ENCODE measurements at regions not wholly inside any gene's neighbourhood (a gene's known extent, or its start where the extent isn't known, plus 50 kb on each side); places are given as distances from the start of the nearest gene placed in this dataset.
"Not testable (repeated sequence)": the region's sequence is repeated elsewhere in the genome, so short reads cannot be mapped to it uniquely, and the experiment has no call there.

GRCh38 chr2:242015108-242016065, 145.9 kb downstream of the RTP5 start:
- H3K27me3 ChIP-seq: peaks cover 13% of the 10 kb centered on the region
- no peak overlapping the region for H3K4me3 ChIP-seq
- ATAC-seq: no peak

GRCh38 chr2:242017086-242017485, 147.6 kb downstream of the RTP5 start:
- WGBS, 2 donors (ENCODE audit: low coverage in 1 of 2): 85% methylated on average over 8 of the region's 10 CpGs; no CpG with 5 or more reads in 1 of the 2 donors
- Histone ChIP-seq H3K9me3 (no peaks in the 10 kb centered on the region), H3K4me1 (no peaks in the 10 kb centered on the region), H3K36me3 (no peaks in the 10 kb centered on the region), H3K27ac (no peak overlapping the region), H3K4me3 (no peak overlapping the region), H3K27me3 (peaks cover 16% of the 10 kb centered on the region)
- TF ChIP-seq EP300 (IDR thresholded peaks at IDR 0.05): no peak
- ATAC-seq: no peak

More at GRCh38 chr2:242015108-242016065, 145.9 kb downstream of the RTP5 start:
- WGBS, 2 donors (ENCODE audit: low coverage in 1 of 2): 68 to 85% methylated on average over 5 to 6 of the region's 10 CpGs
- H3K36me3 ChIP-seq: no peaks in the 10 kb centered on the region
- no peaks in the 10 kb centered on the region for H3K9me3 ChIP-seq
- H3K4me1 ChIP-seq: no peaks in the 10 kb centered on the region
- TF ChIP-seq POLR2A (IDR thresholded peaks at IDR 0.05): no peak
- TF ChIP-seq CTCF (IDR thresholded peaks at IDR 0.05): no peak
- TF ChIP-seq EP300 (IDR thresholded peaks at IDR 0.05): no peak
- no peak for TF ChIP-seq POLR2AphosphoS5 (IDR thresholded peaks at IDR 0.05)
- no peak overlapping the region for H3K27ac ChIP-seq

DNA sequence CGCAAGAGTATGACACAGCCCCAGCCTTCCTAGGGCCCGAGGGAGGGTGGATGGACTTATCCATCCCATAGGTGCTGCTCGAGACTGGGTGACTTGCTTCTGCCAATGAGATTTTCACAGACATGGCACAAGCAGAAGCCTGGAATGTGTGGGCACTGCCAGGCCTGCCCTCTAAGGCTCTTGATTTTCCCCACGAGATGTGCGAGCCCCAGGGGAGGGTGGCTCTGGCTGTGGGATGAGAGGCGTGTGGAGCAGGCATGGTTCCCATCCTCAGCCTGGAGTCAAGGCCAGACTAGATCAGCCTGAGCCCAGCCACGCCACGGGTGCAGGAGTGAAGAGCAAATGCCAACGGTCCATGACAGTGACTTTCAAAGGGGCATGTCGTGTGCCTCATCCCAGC, 148.9 kb downstream of the RTP5 start:
- WGBS, 2 donors (ENCODE audit: low coverage in 1 of 2): 83 to 92% methylated on average over 2 to 7 of the region's 10 CpGs
- ATAC-seq, H3K9me3 ChIP-seq, H3K36me3 ChIP-seq, H3K27ac ChIP-seq, H3K4me1 ChIP-seq, H3K4me3 ChIP-seq: not testable (repeated sequence)
- peaks cover 23% of the 10 kb centered on the region for H3K27me3 ChIP-seq

DNA sequence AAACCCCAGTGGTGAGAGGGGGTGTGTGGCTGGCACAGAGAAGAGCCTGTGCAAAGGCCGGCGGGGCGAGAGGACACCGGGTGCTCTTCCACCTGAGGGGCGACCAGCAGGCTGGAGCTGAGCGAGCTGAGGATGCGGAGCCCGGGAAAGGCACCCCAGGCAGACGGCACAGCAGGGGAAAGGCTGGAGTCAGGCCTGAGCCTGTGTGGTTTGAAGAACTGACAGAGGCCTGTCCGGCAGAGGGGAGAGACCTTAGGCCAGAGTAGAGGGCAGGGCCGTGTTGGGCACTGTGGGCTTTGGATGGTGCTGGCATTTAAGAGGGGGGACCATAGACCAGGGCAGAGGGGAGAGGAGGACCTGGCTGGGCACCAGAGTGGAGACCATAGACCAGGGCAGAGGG, 149.8 kb downstream of the RTP5 start:
- no peak for ATAC-seq
- Histone ChIP-seq H3K36me3 (no peaks in the 10 kb centered on the region), H3K27me3 (peaks cover 32% of the 10 kb centered on the region), H3K4me1 (no peaks in the 10 kb centered on the region), H3K27ac (no peak overlapping the region), H3K4me3 (no peak overlapping the region), H3K9me3 (no peaks in the 10 kb centered on the region)
- WGBS, 2 donors (ENCODE audit: low coverage in 1 of 2): 84% methylated on average over 4 of the region's 11 CpGs; no CpG with 5 or more reads in 1 of the 2 donors
- TF ChIP-seq CTCF (IDR thresholded peaks at IDR 0.05): no peak
- TF ChIP-seq EP300 (IDR thresholded peaks at IDR 0.05): no peak
- no peak for TF ChIP-seq POLR2A (IDR thresholded peaks at IDR 0.05)
- no peak for TF ChIP-seq POLR2AphosphoS5 (IDR thresholded peaks at IDR 0.05)

DNA sequence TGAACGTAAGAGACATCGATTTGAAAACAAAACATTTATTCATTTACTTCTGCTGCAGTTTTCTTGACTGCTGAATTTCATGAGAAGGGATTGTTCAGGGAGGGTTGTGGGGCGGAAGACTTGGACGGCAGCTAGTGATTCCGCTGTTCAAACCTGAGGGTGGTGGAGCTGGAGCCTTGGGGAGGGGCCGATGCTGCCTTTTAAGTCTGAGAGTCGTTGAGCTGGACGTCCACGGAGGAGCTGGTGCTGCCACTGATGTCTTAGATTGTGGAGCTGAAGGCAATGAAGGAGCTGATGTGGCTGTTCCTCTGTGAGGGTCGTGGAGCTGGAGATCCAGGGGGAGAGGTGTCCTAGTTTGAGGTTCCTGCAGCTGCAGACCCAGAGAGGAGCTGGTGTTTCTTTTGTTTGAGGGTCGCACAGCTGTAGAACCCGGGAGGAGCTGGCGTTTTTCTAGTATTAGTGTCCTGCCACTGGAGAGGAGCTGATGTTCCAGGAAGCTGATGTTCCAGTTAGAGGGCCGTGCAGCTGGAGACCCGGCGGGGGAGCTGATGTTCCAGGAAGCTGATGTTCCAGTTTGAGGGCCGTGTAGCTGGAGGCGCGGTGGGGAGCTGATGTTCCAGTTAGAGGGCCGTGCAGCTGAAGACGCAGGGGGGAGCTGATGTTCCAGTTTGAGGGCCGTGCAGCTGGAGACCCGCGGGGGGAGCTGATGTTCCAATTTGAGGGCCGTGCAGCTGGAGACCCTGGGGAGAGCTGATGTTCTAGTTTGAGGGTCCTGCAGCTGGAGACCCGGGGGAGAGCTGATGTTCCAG, 150.9 kb downstream of the RTP5 start:
- Histone ChIP-seq H3K27ac (no peak overlapping the region), H3K36me3 (no peaks in the 10 kb centered on the region), H3K9me3 (no peaks in the 10 kb centered on the region), H3K4me1 (no peaks in the 10 kb centered on the region), H3K4me3 (no peak overlapping the region), H3K27me3 (peaks cover 43% of the 10 kb centered on the region)
- 58 to 61% methylated on average over 10 to 14 of the region's 26 CpGs for WGBS, 2 donors (ENCODE audit: low coverage in 1 of 2)
- ATAC-seq: no peak
- no peak for TF ChIP-seq POLR2AphosphoS5 (IDR thresholded peaks at IDR 0.05)
- no peak for TF ChIP-seq EP300 (IDR thresholded peaks at IDR 0.05)
- TF ChIP-seq POLR2A (IDR thresholded peaks at IDR 0.05): no peak
- TF ChIP-seq CTCF (IDR thresholded peaks at IDR 0.05): no peak

Measured in gastroesophageal sphincter (tissue), 4 donors.